ENCODE measurements at regions not wholly inside any gene's neighbourhood (a gene's known extent, or its start where the extent isn't known, plus 50 kb on each side); places are given as distances from the start of the nearest gene placed in this dataset.

- in situ Hi-C loops (cut with HindIII; ENCODE audit: low pct_unique_long_range_greater_than_20kb, low sequenced_read_pairs): no loop called here
- DNase-seq (ENCODE audit: low read depth): no peak
Measured at GRCh38 chr3:16794257-16794656, 90.5 kb upstream of the PLCL2 start.

- no peak for DNase-seq (ENCODE audit: low read depth)
- in situ Hi-C loops (cut with HindIII; ENCODE audit: low pct_unique_long_range_greater_than_20kb, low sequenced_read_pairs): no loop called here
Measured at GRCh38 chr3:16795581-16795980, 89.2 kb upstream of the PLCL2 start.

GRCh38 chr3:16797831-16798230 lies 86.9 kb upstream of the PLCL2 start:
- DNase-seq (ENCODE audit: low read depth): no peak
- in situ Hi-C loops (cut with HindIII; ENCODE audit: low pct_unique_long_range_greater_than_20kb, low sequenced_read_pairs): no loop called here

GRCh38 chr3:16798738-16799137 lies 86.0 kb upstream of the PLCL2 start:
- no peak for DNase-seq (ENCODE audit: low read depth)
- in situ Hi-C loops (cut with HindIII; ENCODE audit: low pct_unique_long_range_greater_than_20kb, low sequenced_read_pairs): no loop called here

GRCh38 chr3:16800361-16800760 lies 84.4 kb upstream of the PLCL2 start:
- in situ Hi-C loops (cut with HindIII; ENCODE audit: low pct_unique_long_range_greater_than_20kb, low sequenced_read_pairs): no loop called here

GRCh38 chr3:16801223-16801622 lies 83.5 kb upstream of the PLCL2 start:
- in situ Hi-C loops (cut with HindIII; ENCODE audit: low pct_unique_long_range_greater_than_20kb, low sequenced_read_pairs): no loop called here
- no peak for DNase-seq (ENCODE audit: low read depth)

More at GRCh38 chr3:16800361-16800760, 84.4 kb upstream of the PLCL2 start:
- DNase-seq (ENCODE audit: low read depth): no peak

GRCh38 chr3:16801698-16802097 lies 83.1 kb upstream of the PLCL2 start:
- in situ Hi-C loops (cut with HindIII; ENCODE audit: low pct_unique_long_range_greater_than_20kb, low sequenced_read_pairs): no loop called here

GRCh38 chr3:16802389-16802788 lies 82.4 kb upstream of the PLCL2 start:
- no peak for DNase-seq (ENCODE audit: low read depth)
- in situ Hi-C loops (cut with HindIII; ENCODE audit: low pct_unique_long_range_greater_than_20kb, low sequenced_read_pairs): no loop called here

More at GRCh38 chr3:16801698-16802097, 83.1 kb upstream of the PLCL2 start:
- no peak for DNase-seq (ENCODE audit: low read depth)

- no peak for DNase-seq (ENCODE audit: low read depth)
- in situ Hi-C loops (cut with HindIII; ENCODE audit: low pct_unique_long_range_greater_than_20kb, low sequenced_read_pairs): no loop called here
Measured at GRCh38 chr3:16803019-16803418, 81.7 kb upstream of the PLCL2 start.

GRCh38 chr3:16807391-16807790 lies 77.4 kb upstream of the PLCL2 start:
- DNase-seq (ENCODE audit: low read depth): no peak
- in situ Hi-C loops (cut with HindIII; ENCODE audit: low pct_unique_long_range_greater_than_20kb, low sequenced_read_pairs): no loop called here

- DNase-seq (ENCODE audit: low read depth): no peak
- in situ Hi-C loops (cut with HindIII; ENCODE audit: low pct_unique_long_range_greater_than_20kb, low sequenced_read_pairs): no loop called here
Measured at GRCh38 chr3:16808393-16809107, 76.2 kb upstream of the PLCL2 start.

GRCh38 chr3:16809482-16809881 lies 75.3 kb upstream of the PLCL2 start:
- in situ Hi-C loops (cut with HindIII; ENCODE audit: low pct_unique_long_range_greater_than_20kb, low sequenced_read_pairs): no loop called here

GRCh38 chr3:16809993-16810392 lies 74.8 kb upstream of the PLCL2 start:
- in situ Hi-C loops (cut with HindIII; ENCODE audit: low pct_unique_long_range_greater_than_20kb, low sequenced_read_pairs): no loop called here

More at GRCh38 chr3:16809482-16809881, 75.3 kb upstream of the PLCL2 start:
- no peak for DNase-seq (ENCODE audit: low read depth)

GRCh38 chr3:16810593-16811367 lies 74.0 kb upstream of the PLCL2 start:
- in situ Hi-C loops (cut with HindIII; ENCODE audit: low pct_unique_long_range_greater_than_20kb, low sequenced_read_pairs): no loop called here
- DNase-seq (ENCODE audit: low read depth): no peak

More at GRCh38 chr3:16809993-16810392, 74.8 kb upstream of the PLCL2 start:
- no peak for DNase-seq (ENCODE audit: low read depth)

- in situ Hi-C loops (cut with HindIII; ENCODE audit: low pct_unique_long_range_greater_than_20kb, low sequenced_read_pairs): no loop called here
- DNase-seq (ENCODE audit: low read depth): no peak
Measured at GRCh38 chr3:16811950-16812349, 72.8 kb upstream of the PLCL2 start.

GRCh38 chr3:16813336-16813735 lies 71.4 kb upstream of the PLCL2 start:
- in situ Hi-C loops (cut with HindIII; ENCODE audit: low pct_unique_long_range_greater_than_20kb, low sequenced_read_pairs): no loop called here
- no peak for DNase-seq (ENCODE audit: low read depth)

GRCh38 chr3:16816048-16816780 lies 68.5 kb upstream of the PLCL2 start:
- in situ Hi-C loops (cut with HindIII; ENCODE audit: low pct_unique_long_range_greater_than_20kb, low sequenced_read_pairs): no loop called here
- DNase-seq (ENCODE audit: low read depth): no peak

GRCh38 chr3:16817197-16817596 lies 67.6 kb upstream of the PLCL2 start:
- DNase-seq (ENCODE audit: low read depth): no peak
- in situ Hi-C loops (cut with HindIII; ENCODE audit: low pct_unique_long_range_greater_than_20kb, low sequenced_read_pairs): no loop called here

GRCh38 chr3:16818194-16818593 lies 66.6 kb upstream of the PLCL2 start:
- no peak for DNase-seq (ENCODE audit: low read depth)
- in situ Hi-C loops (cut with HindIII; ENCODE audit: low pct_unique_long_range_greater_than_20kb, low sequenced_read_pairs): no loop called here

All from Caki2 (cell line).